Transverse colon (tissue), 4 donors: ENCODE measurements at regions not wholly inside any gene's neighbourhood (a gene's known extent, or its start where the extent isn't known, plus 50 kb on each side); places are given as distances from the start of the nearest gene placed in this dataset.

Experiments
- POLR2A ChIP-seq: fragments of 450-650 bp; IDR thresholded peaks from one replicate; pipeline ENCODE4 v1.6.1; 2016; ENCODE audit warnings: antibody characterized with exemption, mild to moderate bottlenecking, moderate library complexity
- POLR2AphosphoS5 ChIP-seq, 3 donors: sonication (generic); formaldehyde crosslinking; IDR thresholded peaks; one replicate each; pipeline ENCODE4 v1.6.1; 2016; ENCODE audit warnings: antibody characterized with exemption in 3 of 3
- TF ChIP-seq, protein P1 (sequence below), 5 experiments: fragments of 200-600 bp in 3 of 5; fragments of 450-650 bp in 2 of 5; sonication (generic) in 3 of 5; IDR thresholded peaks; 1 replicate in 2 of 5; 2 replicates in 3 of 5; pipeline ENCODE4 v1.5.1; 2016 to 2017; ENCODE audit warnings: antibody characterized with exemption in 5 of 5, inconsistent platforms in 3 of 5, mild to moderate bottlenecking in 2 of 5, moderate library complexity in 1 of 5

DNA sequence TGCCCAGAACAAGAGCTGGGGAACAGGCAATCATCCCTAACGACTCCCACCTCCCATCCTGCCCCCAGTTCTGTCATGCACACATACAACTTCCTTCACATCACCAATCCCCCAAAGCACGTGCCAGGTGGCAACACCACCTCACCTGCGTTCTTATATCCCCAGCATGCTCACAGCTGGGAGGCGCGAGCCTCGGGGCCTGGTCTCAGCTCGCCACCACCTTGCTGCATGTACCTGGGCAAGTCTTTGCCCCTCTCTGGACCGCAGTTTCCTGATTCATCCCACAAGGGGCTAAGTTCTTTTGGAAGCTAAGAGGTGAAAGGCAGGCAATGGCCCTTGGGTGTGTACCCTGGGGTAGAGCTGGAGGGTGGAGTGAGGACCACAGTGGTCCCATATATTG, 119.2 kb upstream of the PJA1 start:
- TF ChIP-seq POLR2AphosphoS5 (IDR thresholded peaks at IDR 0.05) (no peak), POLR2A (no peak)
- TF ChIP-seq, protein P1, sequence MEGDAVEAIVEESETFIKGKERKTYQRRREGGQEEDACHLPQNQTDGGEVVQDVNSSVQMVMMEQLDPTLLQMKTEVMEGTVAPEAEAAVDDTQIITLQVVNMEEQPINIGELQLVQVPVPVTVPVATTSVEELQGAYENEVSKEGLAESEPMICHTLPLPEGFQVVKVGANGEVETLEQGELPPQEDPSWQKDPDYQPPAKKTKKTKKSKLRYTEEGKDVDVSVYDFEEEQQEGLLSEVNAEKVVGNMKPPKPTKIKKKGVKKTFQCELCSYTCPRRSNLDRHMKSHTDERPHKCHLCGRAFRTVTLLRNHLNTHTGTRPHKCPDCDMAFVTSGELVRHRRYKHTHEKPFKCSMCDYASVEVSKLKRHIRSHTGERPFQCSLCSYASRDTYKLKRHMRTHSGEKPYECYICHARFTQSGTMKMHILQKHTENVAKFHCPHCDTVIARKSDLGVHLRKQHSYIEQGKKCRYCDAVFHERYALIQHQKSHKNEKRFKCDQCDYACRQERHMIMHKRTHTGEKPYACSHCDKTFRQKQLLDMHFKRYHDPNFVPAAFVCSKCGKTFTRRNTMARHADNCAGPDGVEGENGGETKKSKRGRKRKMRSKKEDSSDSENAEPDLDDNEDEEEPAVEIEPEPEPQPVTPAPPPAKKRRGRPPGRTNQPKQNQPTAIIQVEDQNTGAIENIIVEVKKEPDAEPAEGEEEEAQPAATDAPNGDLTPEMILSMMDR (IDR thresholded peaks at IDR 0.05), result no peak
